ENCODE measurements at regions not wholly inside any gene's neighbourhood (a gene's known extent, or its start where the extent isn't known, plus 50 kb on each side); places are given as distances from the start of the nearest gene placed in this dataset.

- TF ChIP-seq TAF1 (IDR thresholded peaks at IDR 0.05; ENCODE audit: control insufficient read depth, extremely low read depth, insufficient read depth, low read length, severe bottlenecking), result no peak
- no peak for TF ChIP-seq FOXK1 (CRISPR knock-in tag; IDR thresholded peaks at IDR 0.05; ENCODE audit: borderline replicate concordance)
- TF ChIP-seq, protein P1, sequence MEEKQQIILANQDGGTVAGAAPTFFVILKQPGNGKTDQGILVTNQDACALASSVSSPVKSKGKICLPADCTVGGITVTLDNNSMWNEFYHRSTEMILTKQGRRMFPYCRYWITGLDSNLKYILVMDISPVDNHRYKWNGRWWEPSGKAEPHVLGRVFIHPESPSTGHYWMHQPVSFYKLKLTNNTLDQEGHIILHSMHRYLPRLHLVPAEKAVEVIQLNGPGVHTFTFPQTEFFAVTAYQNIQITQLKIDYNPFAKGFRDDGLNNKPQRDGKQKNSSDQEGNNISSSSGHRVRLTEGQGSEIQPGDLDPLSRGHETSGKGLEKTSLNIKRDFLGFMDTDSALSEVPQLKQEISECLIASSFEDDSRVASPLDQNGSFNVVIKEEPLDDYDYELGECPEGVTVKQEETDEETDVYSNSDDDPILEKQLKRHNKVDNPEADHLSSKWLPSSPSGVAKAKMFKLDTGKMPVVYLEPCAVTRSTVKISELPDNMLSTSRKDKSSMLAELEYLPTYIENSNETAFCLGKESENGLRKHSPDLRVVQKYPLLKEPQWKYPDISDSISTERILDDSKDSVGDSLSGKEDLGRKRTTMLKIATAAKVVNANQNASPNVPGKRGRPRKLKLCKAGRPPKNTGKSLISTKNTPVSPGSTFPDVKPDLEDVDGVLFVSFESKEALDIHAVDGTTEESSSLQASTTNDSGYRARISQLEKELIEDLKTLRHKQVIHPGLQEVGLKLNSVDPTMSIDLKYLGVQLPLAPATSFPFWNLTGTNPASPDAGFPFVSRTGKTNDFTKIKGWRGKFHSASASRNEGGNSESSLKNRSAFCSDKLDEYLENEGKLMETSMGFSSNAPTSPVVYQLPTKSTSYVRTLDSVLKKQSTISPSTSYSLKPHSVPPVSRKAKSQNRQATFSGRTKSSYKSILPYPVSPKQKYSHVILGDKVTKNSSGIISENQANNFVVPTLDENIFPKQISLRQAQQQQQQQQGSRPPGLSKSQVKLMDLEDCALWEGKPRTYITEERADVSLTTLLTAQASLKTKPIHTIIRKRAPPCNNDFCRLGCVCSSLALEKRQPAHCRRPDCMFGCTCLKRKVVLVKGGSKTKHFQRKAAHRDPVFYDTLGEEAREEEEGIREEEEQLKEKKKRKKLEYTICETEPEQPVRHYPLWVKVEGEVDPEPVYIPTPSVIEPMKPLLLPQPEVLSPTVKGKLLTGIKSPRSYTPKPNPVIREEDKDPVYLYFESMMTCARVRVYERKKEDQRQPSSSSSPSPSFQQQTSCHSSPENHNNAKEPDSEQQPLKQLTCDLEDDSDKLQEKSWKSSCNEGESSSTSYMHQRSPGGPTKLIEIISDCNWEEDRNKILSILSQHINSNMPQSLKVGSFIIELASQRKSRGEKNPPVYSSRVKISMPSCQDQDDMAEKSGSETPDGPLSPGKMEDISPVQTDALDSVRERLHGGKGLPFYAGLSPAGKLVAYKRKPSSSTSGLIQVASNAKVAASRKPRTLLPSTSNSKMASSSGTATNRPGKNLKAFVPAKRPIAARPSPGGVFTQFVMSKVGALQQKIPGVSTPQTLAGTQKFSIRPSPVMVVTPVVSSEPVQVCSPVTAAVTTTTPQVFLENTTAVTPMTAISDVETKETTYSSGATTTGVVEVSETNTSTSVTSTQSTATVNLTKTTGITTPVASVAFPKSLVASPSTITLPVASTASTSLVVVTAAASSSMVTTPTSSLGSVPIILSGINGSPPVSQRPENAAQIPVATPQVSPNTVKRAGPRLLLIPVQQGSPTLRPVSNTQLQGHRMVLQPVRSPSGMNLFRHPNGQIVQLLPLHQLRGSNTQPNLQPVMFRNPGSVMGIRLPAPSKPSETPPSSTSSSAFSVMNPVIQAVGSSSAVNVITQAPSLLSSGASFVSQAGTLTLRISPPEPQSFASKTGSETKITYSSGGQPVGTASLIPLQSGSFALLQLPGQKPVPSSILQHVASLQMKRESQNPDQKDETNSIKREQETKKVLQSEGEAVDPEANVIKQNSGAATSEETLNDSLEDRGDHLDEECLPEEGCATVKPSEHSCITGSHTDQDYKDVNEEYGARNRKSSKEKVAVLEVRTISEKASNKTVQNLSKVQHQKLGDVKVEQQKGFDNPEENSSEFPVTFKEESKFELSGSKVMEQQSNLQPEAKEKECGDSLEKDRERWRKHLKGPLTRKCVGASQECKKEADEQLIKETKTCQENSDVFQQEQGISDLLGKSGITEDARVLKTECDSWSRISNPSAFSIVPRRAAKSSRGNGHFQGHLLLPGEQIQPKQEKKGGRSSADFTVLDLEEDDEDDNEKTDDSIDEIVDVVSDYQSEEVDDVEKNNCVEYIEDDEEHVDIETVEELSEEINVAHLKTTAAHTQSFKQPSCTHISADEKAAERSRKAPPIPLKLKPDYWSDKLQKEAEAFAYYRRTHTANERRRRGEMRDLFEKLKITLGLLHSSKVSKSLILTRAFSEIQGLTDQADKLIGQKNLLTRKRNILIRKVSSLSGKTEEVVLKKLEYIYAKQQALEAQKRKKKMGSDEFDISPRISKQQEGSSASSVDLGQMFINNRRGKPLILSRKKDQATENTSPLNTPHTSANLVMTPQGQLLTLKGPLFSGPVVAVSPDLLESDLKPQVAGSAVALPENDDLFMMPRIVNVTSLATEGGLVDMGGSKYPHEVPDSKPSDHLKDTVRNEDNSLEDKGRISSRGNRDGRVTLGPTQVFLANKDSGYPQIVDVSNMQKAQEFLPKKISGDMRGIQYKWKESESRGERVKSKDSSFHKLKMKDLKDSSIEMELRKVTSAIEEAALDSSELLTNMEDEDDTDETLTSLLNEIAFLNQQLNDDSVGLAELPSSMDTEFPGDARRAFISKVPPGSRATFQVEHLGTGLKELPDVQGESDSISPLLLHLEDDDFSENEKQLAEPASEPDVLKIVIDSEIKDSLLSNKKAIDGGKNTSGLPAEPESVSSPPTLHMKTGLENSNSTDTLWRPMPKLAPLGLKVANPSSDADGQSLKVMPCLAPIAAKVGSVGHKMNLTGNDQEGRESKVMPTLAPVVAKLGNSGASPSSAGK (IDR thresholded peaks at IDR 0.05), result peak; percentile 87
- no peak for TF ChIP-seq MED1 (CRISPR knock-in tag; IDR thresholded peaks at IDR 0.05; ENCODE audit: borderline replicate concordance)
- TF ChIP-seq ZBTB11 (CRISPR knock-in tag; IDR thresholded peaks at IDR 0.05), result peak in 1 of 3 experiments; percentile 41; a peak in 1 of 6 replicates
- no peak for TF ChIP-seq KHSRP (IDR thresholded peaks at IDR 0.05)
- TF ChIP-seq NR1H2 (CRISPR knock-in tag; IDR thresholded peaks at IDR 0.05), result no peak
- no peak for TF ChIP-seq ZNF133 (CRISPR knock-in tag; IDR thresholded peaks at IDR 0.05)
These were observed 506.7 kb downstream of the HAPSTR1 start (continued) for GRCh38 chr16:9597967-9598730.
